RWPE2 (cell line): ENCODE measurements at regions not wholly inside any gene's neighbourhood (a gene's known extent, or its start where the extent isn't known, plus 50 kb on each side); places are given as distances from the start of the nearest gene placed in this dataset.

ENCODE experiments used
- ATAC-seq: fragments of 200-7000 bp; cut with Tn5 transposase; 3 replicates; pipeline ENCODE4 v1.9.1; 2021; ENCODE audit warnings: low read depth
- DNase-seq: peaks from one replicate; pipeline ENCODE4 v3.0.0-alpha.2; 2020; ENCODE audit warnings: low spot score
- H3K27ac ChIP-seq: fragments of 450-650 bp; 2 replicates; pipeline ENCODE4 v1.5.1; 2017; ENCODE audit warnings: mild to moderate bottlenecking; ENCODE audit not compliant: poor library complexity, severe bottlenecking
- H3K27me3 ChIP-seq: fragments of 250-450 bp; sonication (Bioruptor Pico); 2 replicates; pipeline ENCODE4 v1.5.1; 2021; ENCODE audit warnings: mild to moderate bottlenecking, moderate library complexity; ENCODE audit not compliant: insufficient read depth, poor library complexity, severe bottlenecking
- H3K36me3 ChIP-seq: fragments of 250-450 bp; sonication (Bioruptor Pico); 2 replicates; pipeline ENCODE4 v1.5.1; 2020; ENCODE audit warnings: low read depth, mild to moderate bottlenecking, moderate library complexity
- H3K4me1 ChIP-seq: fragments of 250-450 bp; sonication (Bioruptor Pico); 2 replicates; pipeline ENCODE4 v1.5.1; 2021; ENCODE audit warnings: mild to moderate bottlenecking, moderate library complexity; ENCODE audit not compliant: insufficient read depth, poor library complexity, severe bottlenecking
- H3K4me3 ChIP-seq: fragments of 250-450 bp; sonication (Bioruptor Pico); 2 replicates; pipeline ENCODE4 v1.5.1; 2021; ENCODE audit warnings: mild to moderate bottlenecking, moderate library complexity; ENCODE audit not compliant: severe bottlenecking
- H3K9me3 ChIP-seq: fragments of 250-450 bp; sonication (Bioruptor Pico); 2 replicates; pipeline ENCODE4 v1.5.1; 2021; ENCODE audit warnings: mild to moderate bottlenecking, moderate library complexity; ENCODE audit not compliant: severe bottlenecking
- CTCF ChIP-seq: fragments of 450-650 bp; IDR thresholded peaks from one replicate; pipeline ENCODE4 v1.5.1; 2017; ENCODE audit warnings: mild to moderate bottlenecking, moderate library complexity; ENCODE audit not compliant: poor library complexity, severe bottlenecking

DNA sequence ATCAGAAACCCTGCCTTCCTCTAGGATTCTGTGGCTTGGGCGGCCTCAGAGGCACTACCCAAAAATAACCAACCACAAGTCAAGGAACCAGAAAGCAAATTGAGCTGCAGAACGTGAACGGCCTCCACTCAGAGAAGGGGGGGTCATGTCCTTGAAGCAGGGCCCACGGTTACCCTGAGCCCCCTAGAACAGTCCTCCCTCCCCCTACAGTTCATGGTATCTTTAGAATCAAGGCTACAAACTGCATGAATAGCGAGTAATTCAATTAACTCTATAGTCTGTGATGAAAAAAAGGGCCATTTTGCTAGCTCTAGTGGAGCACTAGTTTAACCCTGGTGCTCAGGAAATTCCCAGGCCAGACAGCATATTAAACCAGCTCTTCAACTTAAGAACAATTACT is 79.0 kb upstream of the ZNF507 start:
- no peaks in the 10 kb centered on the region for H3K36me3 ChIP-seq
- ATAC-seq (no peak), DNase-seq (no peak)
- H3K4me3 ChIP-seq: no peak overlapping the region
- H3K27me3 ChIP-seq: no peaks in the 10 kb centered on the region
- H3K4me1 ChIP-seq: no peaks in the 10 kb centered on the region
- no peaks in the 10 kb centered on the region for H3K9me3 ChIP-seq
- no peak for TF ChIP-seq CTCF
- no peak overlapping the region for H3K27ac ChIP-seq

GRCh38 chr19:32268381-32268780 is 77.0 kb upstream of the ZNF507 start:
- no peaks in the 10 kb centered on the region for H3K9me3 ChIP-seq
- H3K4me3 ChIP-seq: no peak overlapping the region
- H3K27ac ChIP-seq: no peak overlapping the region
- no peak for TF ChIP-seq CTCF
- no peaks in the 10 kb centered on the region for H3K27me3 ChIP-seq
- no peak for DNase-seq
- H3K4me1 ChIP-seq: no peaks in the 10 kb centered on the region
- ATAC-seq: no peak
- H3K36me3 ChIP-seq: no peaks in the 10 kb centered on the region

GRCh38 chr19:32269831-32270230 is 75.6 kb upstream of the ZNF507 start:
- H3K27ac ChIP-seq: no peak overlapping the region
- H3K27me3 ChIP-seq: no peaks in the 10 kb centered on the region
- DNase-seq (no peak), ATAC-seq (no peak)
- H3K36me3 ChIP-seq: no peaks in the 10 kb centered on the region
- H3K4me3 ChIP-seq: no peak overlapping the region
- H3K9me3 ChIP-seq: no peaks in the 10 kb centered on the region
- TF ChIP-seq CTCF: no peak
- H3K4me1 ChIP-seq: no peaks in the 10 kb centered on the region

- no peak for TF ChIP-seq CTCF
- peaks cover 12% of the 10 kb centered on the region for H3K27me3 ChIP-seq
- H3K27ac ChIP-seq: no peak overlapping the region
- no peaks in the 10 kb centered on the region for H3K4me1 ChIP-seq
- no peak overlapping the region for H3K4me3 ChIP-seq
- H3K9me3 ChIP-seq: no peaks in the 10 kb centered on the region
- H3K36me3 ChIP-seq: no peaks in the 10 kb centered on the region
- DNase-seq (no peak), ATAC-seq (no peak)
Observed at GRCh38 chr19:32273483-32273882, 71.9 kb upstream of the ZNF507 start.

- Histone ChIP-seq H3K27me3 (no peaks in the 10 kb centered on the region), H3K4me1 (no peaks in the 10 kb centered on the region), H3K36me3 (no peaks in the 10 kb centered on the region), H3K4me3 (no peak overlapping the region), H3K27ac (no peak overlapping the region), H3K9me3 (no peaks in the 10 kb centered on the region)
- TF ChIP-seq CTCF: no peak
- no peak for DNase-seq
- no peak for ATAC-seq
Observed at GRCh38 chr19:32287086-32287485, 58.3 kb upstream of the ZNF507 start.
